HEK293T (cell line): ENCODE measurements at regions not wholly inside any gene's neighbourhood (a gene's known extent, or its start where the extent isn't known, plus 50 kb on each side); places are given as distances from the start of the nearest gene placed in this dataset.

ENCODE experiments used
- BHLHE40 ChIP-seq: fragments of 450-650 bp; IDR thresholded peaks from 2 replicates; pipeline ENCODE4 v1.6.1; 2016; ENCODE audit warnings: mild to moderate bottlenecking, moderate library complexity, borderline replicate concordance
- ELF4 ChIP-seq: fragments of 450-650 bp; IDR thresholded peaks from 2 replicates; pipeline ENCODE4 v1.6.1; 2017; ENCODE audit warnings: antibody characterized with exemption
- FOXA1 ChIP-seq: fragments of 450-650 bp; IDR thresholded peaks from 2 replicates; pipeline ENCODE4 v1.6.1; 2016; ENCODE audit warnings: mild to moderate bottlenecking
- FOXK2 ChIP-seq: fragments of 450-650 bp; IDR thresholded peaks from 2 replicates; pipeline ENCODE4 v1.6.1; 2016; ENCODE audit warnings: mild to moderate bottlenecking
- NFRKB ChIP-seq: fragments of 450-650 bp; IDR thresholded peaks from 2 replicates; pipeline ENCODE4 v1.6.1; 2016; ENCODE audit warnings: mild to moderate bottlenecking, moderate library complexity
- PKNOX1 ChIP-seq: fragments of 450-650 bp; IDR thresholded peaks from 2 replicates; pipeline ENCODE4 v1.6.1; 2016
- SP1 ChIP-seq: fragments of 450-650 bp; IDR thresholded peaks from 2 replicates; pipeline ENCODE4 v1.6.1; 2017
- ZNF384 ChIP-seq: fragments of 450-650 bp; IDR thresholded peaks from 2 replicates; pipeline ENCODE4 v1.6.1; 2016

- no peak for TF ChIP-seq PKNOX1
- no peak for TF ChIP-seq SP1
- no peak for TF ChIP-seq ELF4
- no peak for TF ChIP-seq FOXA1
- TF ChIP-seq NFRKB: no peak
- no peak for TF ChIP-seq FOXK2
- no peak for TF ChIP-seq BHLHE40
- TF ChIP-seq ZNF384: no peak
Measured at GRCh38 chr22:46055911-46056545, 79.1 kb upstream of the WNT7B start.
